IMR-90 (cell line): ENCODE measurements at regions not wholly inside any gene's neighbourhood (a gene's known extent, or its start where the extent isn't known, plus 50 kb on each side); places are given as distances from the start of the nearest gene placed in this dataset.

Source experiments
- BHLHE40 ChIP-seq: fragments of 150-350 bp; IDR thresholded peaks from 2 replicates; pipeline ENCODE4 v1.6.1; 2016; ENCODE audit warnings: mild to moderate bottlenecking, low read depth, low read length
- CEBPB ChIP-seq: IDR thresholded peaks from 2 replicates; pipeline ENCODE4 v1.6.1; 2012; ENCODE audit warnings: low read depth, low read length, improper control_type of control experiment
- CTCF ChIP-seq: conservative IDR thresholded peaks from 2 replicates; pipeline ENCODE4 v1.5.1; 2012; ENCODE audit warnings: mild to moderate bottlenecking, low read depth, low read length, improper control_type of control experiment
- ELK1 ChIP-seq: fragments of 150-350 bp; IDR thresholded peaks from 2 replicates; pipeline ENCODE4 v1.6.1; 2016; ENCODE audit warnings: low read depth, mild to moderate bottlenecking, low read length, moderate library complexity, borderline replicate concordance
- MAFK ChIP-seq: IDR thresholded peaks from 2 replicates; pipeline ENCODE4 v1.6.1; 2012; ENCODE audit warnings: low read depth, low read length, improper control_type of control experiment
- MAZ ChIP-seq: IDR thresholded peaks from 2 replicates; pipeline ENCODE4 v1.6.1; 2012; ENCODE audit warnings: low read depth, mild to moderate bottlenecking, low read length, improper control_type of control experiment, moderate library complexity, borderline replicate concordance
- MXI1 ChIP-seq: IDR thresholded peaks from 2 replicates; pipeline ENCODE4 v1.6.1; 2012; ENCODE audit warnings: low read depth, mild to moderate bottlenecking, low read length, moderate library complexity, borderline replicate concordance
- NFE2L2 ChIP-seq: fragments of 150-350 bp; IDR thresholded peaks from 2 replicates; pipeline ENCODE4 v1.6.1; 2016; ENCODE audit warnings: low read depth, mild to moderate bottlenecking, low read length
- POLR2A ChIP-seq: IDR thresholded peaks from 2 replicates; pipeline ENCODE4 v1.6.1; 2012; ENCODE audit warnings: mild to moderate bottlenecking, low read depth, low read length
- RAD21 ChIP-seq: IDR thresholded peaks from 2 replicates; pipeline ENCODE4 v1.6.1; 2012; ENCODE audit warnings: low read length, improper control_type of control experiment
- RCOR1 ChIP-seq: IDR thresholded peaks from 2 replicates; pipeline ENCODE4 v1.6.1; 2012; ENCODE audit warnings: mild to moderate bottlenecking, low read length, improper control_type of control experiment; ENCODE audit not compliant: insufficient replicate concordance
- RFX5 ChIP-seq: IDR thresholded peaks from 2 replicates; pipeline ENCODE4 v1.8.0; 2012; ENCODE audit warnings: low read depth, mild to moderate bottlenecking, low read length, moderate library complexity
- SMC3 ChIP-seq: fragments of 150-350 bp; IDR thresholded peaks from 2 replicates; pipeline ENCODE4 v1.6.1; 2016; ENCODE audit warnings: low read depth, mild to moderate bottlenecking, antibody characterized with exemption, low read length, moderate library complexity
- USF2 ChIP-seq: fragments of 150-350 bp; IDR thresholded peaks from 2 replicates; pipeline ENCODE4 v1.6.1; 2017; ENCODE audit warnings: mild to moderate bottlenecking, antibody characterized with exemption, low read length, low read depth

GRCh38 chr4:33218238-33218637, 2498.1 kb downstream of the PCDH7 start:
- TF ChIP-seq MXI1 (no peak), CTCF (no peak), BHLHE40 (no peak), MAFK (no peak), RAD21 (no peak), CEBPB (no peak), POLR2A (no peak), ELK1 (no peak), SMC3 (no peak), NFE2L2 (no peak), USF2 (no peak), RFX5 (no peak), RCOR1 (no peak), MAZ (no peak)
